ENCODE measurements at regions not wholly inside any gene's neighbourhood (a gene's known extent, or its start where the extent isn't known, plus 50 kb on each side); places are given as distances from the start of the nearest gene placed in this dataset.

DNA sequence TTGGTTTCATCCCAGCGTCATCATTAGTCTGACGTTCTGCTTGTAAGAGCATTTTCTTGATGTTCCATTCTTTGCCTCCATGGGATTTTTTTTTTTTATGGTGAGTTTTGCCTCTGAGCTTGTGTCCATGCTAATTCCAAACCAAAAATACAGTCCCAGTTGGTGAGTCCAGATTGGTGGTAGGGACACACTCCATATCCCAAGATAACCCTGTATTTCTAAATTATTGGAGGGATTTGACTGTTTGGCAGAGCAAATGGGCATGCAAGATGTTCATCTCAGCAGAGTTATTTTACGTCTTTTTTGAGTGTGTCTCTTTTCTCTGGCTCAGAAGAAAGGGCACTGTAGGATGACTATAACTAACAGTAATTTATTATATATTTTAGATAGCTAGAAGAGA is 526.8 kb upstream of the CFAP20DC start:
- no peak for TF ChIP-seq EZH2 (IDR thresholded peaks at IDR 0.05; ENCODE audit: insufficient read depth, low read length)
- TF ChIP-seq, protein P1, sequence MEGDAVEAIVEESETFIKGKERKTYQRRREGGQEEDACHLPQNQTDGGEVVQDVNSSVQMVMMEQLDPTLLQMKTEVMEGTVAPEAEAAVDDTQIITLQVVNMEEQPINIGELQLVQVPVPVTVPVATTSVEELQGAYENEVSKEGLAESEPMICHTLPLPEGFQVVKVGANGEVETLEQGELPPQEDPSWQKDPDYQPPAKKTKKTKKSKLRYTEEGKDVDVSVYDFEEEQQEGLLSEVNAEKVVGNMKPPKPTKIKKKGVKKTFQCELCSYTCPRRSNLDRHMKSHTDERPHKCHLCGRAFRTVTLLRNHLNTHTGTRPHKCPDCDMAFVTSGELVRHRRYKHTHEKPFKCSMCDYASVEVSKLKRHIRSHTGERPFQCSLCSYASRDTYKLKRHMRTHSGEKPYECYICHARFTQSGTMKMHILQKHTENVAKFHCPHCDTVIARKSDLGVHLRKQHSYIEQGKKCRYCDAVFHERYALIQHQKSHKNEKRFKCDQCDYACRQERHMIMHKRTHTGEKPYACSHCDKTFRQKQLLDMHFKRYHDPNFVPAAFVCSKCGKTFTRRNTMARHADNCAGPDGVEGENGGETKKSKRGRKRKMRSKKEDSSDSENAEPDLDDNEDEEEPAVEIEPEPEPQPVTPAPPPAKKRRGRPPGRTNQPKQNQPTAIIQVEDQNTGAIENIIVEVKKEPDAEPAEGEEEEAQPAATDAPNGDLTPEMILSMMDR (IDR thresholded peaks at IDR 0.05; ENCODE audit: insufficient read depth, low read depth, low read length) = no peak
